ENCODE measurements at regions not wholly inside any gene's neighbourhood (a gene's known extent, or its start where the extent isn't known, plus 50 kb on each side); places are given as distances from the start of the nearest gene placed in this dataset.

- no peaks in the 10 kb centered on the region for H3K9me3 ChIP-seq
- no peak overlapping the region for H3K4me3 ChIP-seq
- H3K36me3 ChIP-seq = no peaks in the 10 kb centered on the region
- ATAC-seq = no peak
- no peaks in the 10 kb centered on the region for H3K27me3 ChIP-seq
- H3K27ac ChIP-seq = peak overlapping the region in 1 of 4 donors; percentile 51
- H3K4me1 ChIP-seq = peaks cover 0 to 11% (median 0%) of the 10 kb centered on the region in 3 donors
- TF ChIP-seq CTCF (IDR thresholded peaks at IDR 0.05) = no peak
- TF ChIP-seq POLR2AphosphoS5 (IDR thresholded peaks at IDR 0.05) = no peak
- TF ChIP-seq POLR2A (IDR thresholded peaks at IDR 0.05) = no peak
- TF ChIP-seq EP300 (IDR thresholded peaks at IDR 0.05) = no peak
These were observed 118.1 kb upstream of the ZNF366 start for GRCh38 chr5:72625332-72625731.

GRCh38 chr5:72624641-72625236 lies 117.5 kb upstream of the ZNF366 start:
- Histone ChIP-seq H3K27ac (peak overlapping the region in 2 of 4 donors; percentile 32 to 51), H3K36me3 (no peaks in the 10 kb centered on the region), H3K4me1 (peaks cover 0 to 11% (median 0%) of the 10 kb centered on the region in 3 donors), H3K4me3 (no peak overlapping the region), H3K27me3 (no peaks in the 10 kb centered on the region), H3K9me3 (no peaks in the 10 kb centered on the region)
- TF ChIP-seq POLR2AphosphoS5 (IDR thresholded peaks at IDR 0.05) (no peak), CTCF (IDR thresholded peaks at IDR 0.05) (no peak), POLR2A (IDR thresholded peaks at IDR 0.05) (no peak), EP300 (IDR thresholded peaks at IDR 0.05) (no peak)
- 15 to 26% methylated on average over 4 to 5 of the region's 5 CpGs for WGBS, 2 donors (ENCODE audit: low coverage in 1 of 2)
- ATAC-seq = no peak

DNA sequence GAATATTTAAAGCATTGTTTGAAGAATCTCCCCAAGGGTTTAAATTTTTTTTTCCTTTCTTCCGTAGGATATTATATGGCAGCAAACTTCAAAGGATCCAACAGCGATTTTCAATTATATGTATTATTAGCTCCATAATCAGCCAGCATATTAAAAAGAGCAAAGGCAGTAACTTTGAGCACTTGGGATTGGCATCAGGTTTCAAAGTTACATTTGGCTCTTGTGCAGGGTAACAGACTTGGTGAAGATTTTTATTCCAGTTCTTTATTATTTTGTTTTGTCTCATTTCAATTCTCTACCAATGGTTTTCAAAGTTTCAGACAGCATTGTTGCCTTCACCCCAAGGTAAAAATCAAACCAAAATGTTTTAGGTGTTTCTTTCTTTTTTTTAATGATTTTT lies 116.7 kb upstream of the ZNF366 start:
- TF ChIP-seq POLR2AphosphoS5 (IDR thresholded peaks at IDR 0.05) (no peak), EP300 (IDR thresholded peaks at IDR 0.05) (no peak), CTCF (IDR thresholded peaks at IDR 0.05) (no peak), POLR2A (IDR thresholded peaks at IDR 0.05) (no peak)
- Histone ChIP-seq H3K36me3 (no peaks in the 10 kb centered on the region), H3K27me3 (no peaks in the 10 kb centered on the region), H3K4me3 (no peak overlapping the region), H3K4me1 (peaks cover 0 to 11% (median 0%) of the 10 kb centered on the region in 3 donors), H3K27ac (no peak overlapping the region), H3K9me3 (no peaks in the 10 kb centered on the region)
- 80 to 88% methylated on average over 2 of the region's 2 CpGs for WGBS, 2 donors (ENCODE audit: low coverage in 1 of 2)
- no peak for ATAC-seq

DNA sequence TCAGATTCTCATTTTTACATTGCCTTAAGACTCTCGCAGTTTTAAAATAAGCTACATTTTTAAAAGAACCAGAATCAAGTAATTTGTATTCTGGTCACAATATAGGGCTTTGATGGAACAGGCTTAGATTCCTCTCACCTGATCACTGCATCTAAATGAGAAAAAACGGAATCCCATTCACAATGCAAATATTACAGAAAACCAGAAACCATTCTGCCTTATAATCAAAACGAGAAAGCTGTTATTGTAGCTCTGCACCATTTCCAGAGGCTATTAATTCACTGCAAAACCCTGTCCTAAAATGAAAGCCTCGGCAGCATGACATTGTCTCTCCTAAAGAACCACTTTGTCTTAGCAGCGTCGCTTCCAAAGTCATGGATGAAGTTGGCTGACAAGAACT lies 116.1 kb upstream of the ZNF366 start:
- TF ChIP-seq EP300 (IDR thresholded peaks at IDR 0.05) = no peak
- TF ChIP-seq CTCF (IDR thresholded peaks at IDR 0.05) = no peak
- TF ChIP-seq POLR2A (IDR thresholded peaks at IDR 0.05) = no peak
- no peak for TF ChIP-seq POLR2AphosphoS5 (IDR thresholded peaks at IDR 0.05)
- H3K27me3 ChIP-seq = no peaks in the 10 kb centered on the region
- no peak for ATAC-seq
- H3K9me3 ChIP-seq = no peaks in the 10 kb centered on the region
- no peaks in the 10 kb centered on the region for H3K36me3 ChIP-seq
- H3K4me3 ChIP-seq = no peak overlapping the region
- H3K27ac ChIP-seq = no peak overlapping the region
- WGBS, 2 donors (ENCODE audit: low coverage in 1 of 2) = 73 to 83% methylated on average over 4 to 6 of the region's 6 CpGs
- H3K4me1 ChIP-seq = peaks cover 0 to 11% (median 0%) of the 10 kb centered on the region in 3 donors

DNA sequence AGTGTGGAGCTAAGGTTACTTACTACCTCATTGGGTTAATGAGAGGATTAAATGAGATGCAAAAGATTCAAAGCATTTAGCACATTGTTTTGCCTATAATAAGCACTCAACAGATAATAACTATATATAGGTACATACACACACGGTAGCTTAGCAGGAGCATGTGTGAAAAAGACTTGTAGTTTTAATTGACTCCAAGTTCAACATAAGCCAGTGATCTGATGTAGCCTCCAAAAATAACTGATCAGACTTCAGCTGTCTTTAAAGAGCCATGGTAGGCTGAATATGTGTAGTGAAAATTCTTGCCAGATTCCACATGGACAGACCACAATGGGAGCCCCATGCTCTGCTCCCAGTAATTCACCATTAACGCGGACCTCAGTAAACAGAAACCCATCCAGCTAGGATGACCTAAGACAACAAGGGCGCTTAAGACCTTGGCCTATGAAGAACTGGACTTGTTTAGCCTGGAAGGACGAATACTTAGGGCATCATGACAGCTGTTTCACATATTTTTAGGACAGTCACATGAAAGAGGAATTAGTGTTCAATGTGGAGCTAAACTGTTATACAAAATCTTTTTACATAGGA lies 115.1 kb upstream of the ZNF366 start:
- H3K27me3 ChIP-seq = no peaks in the 10 kb centered on the region
- peaks cover 0 to 11% (median 0%) of the 10 kb centered on the region in 3 donors for H3K4me1 ChIP-seq
- H3K4me3 ChIP-seq = no peak overlapping the region
- no peaks in the 10 kb centered on the region for H3K36me3 ChIP-seq
- no peak overlapping the region for H3K27ac ChIP-seq
- no peak for ATAC-seq
- 75 to 82% methylated on average over 5 of the region's 5 CpGs for WGBS, 2 donors (ENCODE audit: low coverage in 1 of 2)
- H3K9me3 ChIP-seq = no peaks in the 10 kb centered on the region
- TF ChIP-seq POLR2AphosphoS5 (IDR thresholded peaks at IDR 0.05) (no peak), CTCF (IDR thresholded peaks at IDR 0.05) (no peak), POLR2A (IDR thresholded peaks at IDR 0.05) (no peak), EP300 (IDR thresholded peaks at IDR 0.05) (no peak)

All from gastroesophageal sphincter (tissue), 4 donors.